GM12872 (cell line): ENCODE measurements at regions not wholly inside any gene's neighbourhood (a gene's known extent, or its start where the extent isn't known, plus 50 kb on each side); places are given as distances from the start of the nearest gene placed in this dataset.

Source experiments
- TF ChIP-seq, protein P1 (sequence below): IDR thresholded peaks from 3 replicates; pipeline ENCODE4 v1.5.1; 2011; ENCODE audit warnings: low read depth, mild to moderate bottlenecking, low read length, moderate library complexity; ENCODE audit not compliant: insufficient read depth

DNA sequence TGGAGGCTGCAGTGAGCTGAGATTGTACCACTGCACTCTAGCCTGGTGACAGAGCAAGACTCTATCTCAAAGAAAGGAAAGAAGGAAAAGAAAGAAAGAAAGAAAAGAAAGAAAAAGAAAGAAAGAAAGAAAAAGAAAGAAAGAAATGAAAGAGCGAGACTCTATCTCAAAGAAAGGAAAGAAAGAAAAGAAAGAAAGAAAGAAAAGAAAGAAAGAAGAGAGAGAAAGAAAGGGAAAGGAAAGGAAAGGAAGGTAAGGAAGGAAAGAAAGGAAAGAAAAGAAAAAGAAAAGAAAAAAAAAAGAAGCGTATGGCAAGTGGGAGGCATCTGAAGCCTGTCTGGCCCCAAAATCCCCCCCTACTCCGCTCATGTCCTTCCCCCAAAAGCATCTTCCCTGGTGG, 182.3 kb upstream of the MSX2 start:
- TF ChIP-seq, protein P1, sequence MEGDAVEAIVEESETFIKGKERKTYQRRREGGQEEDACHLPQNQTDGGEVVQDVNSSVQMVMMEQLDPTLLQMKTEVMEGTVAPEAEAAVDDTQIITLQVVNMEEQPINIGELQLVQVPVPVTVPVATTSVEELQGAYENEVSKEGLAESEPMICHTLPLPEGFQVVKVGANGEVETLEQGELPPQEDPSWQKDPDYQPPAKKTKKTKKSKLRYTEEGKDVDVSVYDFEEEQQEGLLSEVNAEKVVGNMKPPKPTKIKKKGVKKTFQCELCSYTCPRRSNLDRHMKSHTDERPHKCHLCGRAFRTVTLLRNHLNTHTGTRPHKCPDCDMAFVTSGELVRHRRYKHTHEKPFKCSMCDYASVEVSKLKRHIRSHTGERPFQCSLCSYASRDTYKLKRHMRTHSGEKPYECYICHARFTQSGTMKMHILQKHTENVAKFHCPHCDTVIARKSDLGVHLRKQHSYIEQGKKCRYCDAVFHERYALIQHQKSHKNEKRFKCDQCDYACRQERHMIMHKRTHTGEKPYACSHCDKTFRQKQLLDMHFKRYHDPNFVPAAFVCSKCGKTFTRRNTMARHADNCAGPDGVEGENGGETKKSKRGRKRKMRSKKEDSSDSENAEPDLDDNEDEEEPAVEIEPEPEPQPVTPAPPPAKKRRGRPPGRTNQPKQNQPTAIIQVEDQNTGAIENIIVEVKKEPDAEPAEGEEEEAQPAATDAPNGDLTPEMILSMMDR = no peak

DNA sequence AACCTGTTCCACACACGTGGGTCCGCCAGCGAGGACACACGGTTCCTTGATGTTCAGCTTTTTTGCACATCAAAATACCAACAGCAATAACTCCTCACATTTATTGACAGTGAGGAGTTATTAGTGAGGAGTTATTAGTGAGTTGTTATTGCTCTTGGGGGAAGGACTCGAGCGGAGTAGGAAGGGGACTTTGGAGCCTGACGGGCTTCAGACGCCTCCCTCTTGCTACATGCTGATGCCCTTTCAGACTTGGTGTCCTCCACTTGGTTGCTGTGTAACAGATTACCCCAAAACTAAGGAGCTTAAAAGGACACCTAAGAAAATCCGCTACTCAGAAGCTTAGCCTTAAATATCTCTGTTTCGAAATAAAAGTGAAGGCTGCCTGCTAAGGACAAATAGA, 181.9 kb upstream of the MSX2 start:
- TF ChIP-seq, protein P1 = no peak

DNA sequence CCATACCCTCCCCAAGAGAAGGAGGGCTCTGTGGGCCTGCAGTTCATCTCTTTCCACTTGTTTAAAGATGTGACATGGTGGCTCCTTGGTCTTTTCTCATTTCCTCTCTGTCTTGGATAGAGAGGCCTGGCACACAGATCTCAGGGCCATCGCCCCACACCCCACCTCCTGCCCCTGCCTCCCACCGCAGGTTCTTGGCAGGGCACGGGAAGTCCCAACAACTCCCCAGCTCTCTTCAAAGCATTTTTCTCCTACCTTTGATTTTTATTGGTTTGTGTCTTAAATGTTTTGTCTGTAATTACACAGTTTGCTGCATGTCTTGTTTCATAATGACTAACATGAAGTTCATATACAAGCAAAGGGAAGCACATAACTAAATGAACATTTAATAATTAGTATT, 178.5 kb upstream of the MSX2 start:
- TF ChIP-seq, protein P1 = no peak

DNA sequence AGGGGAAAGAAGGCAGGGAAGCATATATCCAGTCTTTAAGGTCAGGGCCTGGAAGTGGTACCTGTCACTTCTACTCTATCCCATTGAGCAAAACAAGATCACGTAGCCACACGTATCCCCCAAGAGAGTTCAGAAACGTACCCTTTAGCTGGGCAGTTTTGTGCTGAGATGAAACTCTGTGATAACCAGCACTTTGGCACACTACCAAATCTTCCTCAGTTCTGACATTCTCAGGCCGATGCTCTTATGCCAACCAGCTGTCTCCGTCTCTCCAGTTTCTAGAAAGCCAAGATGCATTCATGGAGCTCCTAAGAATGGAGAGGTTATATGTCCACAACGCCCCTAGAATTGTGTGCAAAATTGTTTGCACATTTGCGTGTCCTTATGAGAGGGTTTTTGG, 176.6 kb upstream of the MSX2 start:
- TF ChIP-seq, protein P1 = no peak

DNA sequence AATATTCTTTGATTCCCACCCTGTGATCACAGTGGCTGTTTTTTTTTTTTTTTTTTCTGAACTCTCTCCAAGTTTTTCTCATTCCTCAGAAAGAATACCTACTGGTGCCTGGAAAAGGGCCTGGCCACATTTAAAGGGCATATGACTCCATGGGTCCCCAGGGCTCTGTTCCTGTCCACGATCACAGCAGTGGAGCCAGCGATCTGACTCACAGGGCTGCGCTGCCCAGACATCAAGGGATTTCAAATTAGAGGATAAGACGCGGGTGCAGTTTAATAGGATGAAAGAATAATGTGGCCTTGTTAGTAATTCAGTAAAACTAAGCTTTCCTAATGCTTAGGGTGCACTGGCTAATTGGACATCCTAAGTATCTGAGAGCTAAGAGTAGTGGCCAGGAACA, 175.1 kb upstream of the MSX2 start:
- TF ChIP-seq, protein P1 = no peak

DNA sequence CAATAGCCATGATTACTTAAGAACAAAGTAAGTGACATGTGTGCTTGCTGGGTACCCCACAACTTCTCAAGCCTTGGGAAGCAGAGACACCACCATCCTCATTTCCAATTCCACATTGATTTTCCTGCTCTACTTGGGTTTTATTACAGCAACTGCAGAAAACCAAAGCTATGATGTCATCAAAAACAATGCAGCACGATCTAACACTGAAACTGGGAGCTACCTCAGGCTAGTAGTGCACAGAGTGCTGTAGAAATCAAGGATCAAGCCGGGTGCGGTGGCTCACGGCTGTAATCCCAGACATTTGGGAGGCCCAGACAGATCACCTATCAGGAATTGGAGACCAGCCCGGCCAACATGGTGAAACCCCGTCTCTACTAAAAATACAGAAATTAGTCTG, 174.4 kb upstream of the MSX2 start:
- TF ChIP-seq, protein P1 = no peak

DNA sequence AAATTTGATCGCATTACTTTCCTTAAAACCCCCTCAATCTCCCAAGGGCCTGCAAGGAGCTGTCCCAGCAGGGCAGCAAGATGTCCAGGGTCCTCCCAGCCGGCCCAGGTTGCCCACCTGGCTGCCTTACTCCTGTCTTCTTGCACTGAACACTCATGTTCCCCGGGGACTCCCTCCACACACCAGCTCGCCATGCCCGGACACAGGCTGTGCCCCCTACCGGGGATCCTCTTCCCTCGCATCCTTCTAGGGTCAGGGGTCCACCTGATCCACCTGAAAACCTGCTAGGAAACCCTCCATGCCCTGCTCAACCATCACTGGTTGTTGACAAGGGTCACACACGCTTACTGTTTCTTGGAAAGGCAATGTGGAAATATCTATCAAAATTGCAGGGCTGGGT, 172.0 kb upstream of the MSX2 start:
- TF ChIP-seq, protein P1 = no peak

DNA sequence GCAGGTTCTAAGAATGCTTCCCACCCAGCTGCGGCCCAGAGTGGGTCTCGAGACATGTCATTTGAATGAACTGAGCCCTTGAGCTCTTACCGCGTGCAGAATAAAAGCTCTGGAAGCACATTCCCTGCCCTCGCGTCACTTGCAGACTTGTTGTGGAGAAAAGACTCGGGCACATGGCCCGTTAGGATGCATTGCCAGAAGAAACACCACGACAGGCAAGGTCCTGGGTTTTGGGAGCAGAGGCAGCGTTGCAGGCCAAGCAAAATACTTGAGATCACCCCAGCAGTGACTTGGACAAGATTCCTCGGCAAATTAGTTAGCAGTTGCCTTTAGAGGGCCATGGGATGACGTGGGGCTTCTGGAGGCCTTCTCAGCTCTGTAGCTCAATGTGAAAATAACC, 170.8 kb upstream of the MSX2 start:
- TF ChIP-seq, protein P1 = no peak
